ENCODE measurements at regions not wholly inside any gene's neighbourhood (a gene's known extent, or its start where the extent isn't known, plus 50 kb on each side); places are given as distances from the start of the nearest gene placed in this dataset.

- ATAC-seq, result no peak
- Histone ChIP-seq H3K36me3 (ENCODE audit: control insufficient read depth, insufficient read depth, low read length) (no peaks in the 10 kb centered on the region), H3K9me3 (ENCODE audit: control insufficient read depth, insufficient read depth, low read length) (no peaks in the 10 kb centered on the region), H3K27me3 (ENCODE audit: control insufficient read depth, insufficient read depth, low read length) (no peaks in the 10 kb centered on the region), H3K4me3 (ENCODE audit: low read length) (no peak overlapping the region), H3K27ac (ENCODE audit: low read length) (no peak overlapping the region), H3K4me1 (ENCODE audit: control insufficient read depth, insufficient read depth, low read length) (no peaks in the 10 kb centered on the region)
- Mint-ChIP-seq H3K9me3 (peaks cover 4 to 13% of the 10 kb centered on the region in 2 donors), H3K36me3 (no peaks in the 10 kb centered on the region), H3K27me3 (ENCODE audit: low read depth in 2 of 2) (no peaks in the 10 kb centered on the region), H3K27ac (no peak overlapping the region), H3K4me1 (no peaks in the 10 kb centered on the region), H3K4me3 (no peak overlapping the region)
- no peak for DNase-seq
- TF ChIP-seq CTCF (IDR thresholded peaks at IDR 0.05), result no peak
- intact Hi-C loops (cut with micrococcal nuclease), result no loop called here
Observed at GRCh38 chr4:23382879-23383278, 507.0 kb downstream of the PPARGC1A start.

GRCh38 chr4:23374259-23374658 is 515.6 kb downstream of the PPARGC1A start:
- DNase-seq (no peak), ATAC-seq (no peak)
- H3K9me3 ChIP-seq (ENCODE audit: control insufficient read depth, insufficient read depth, low read length), result peaks cover 6% of the 10 kb centered on the region
- intact Hi-C loops (cut with micrococcal nuclease), result no loop called here
- Mint-ChIP-seq H3K4me3 (no peak overlapping the region), H3K27me3 (ENCODE audit: low read depth in 2 of 2) (no peaks in the 10 kb centered on the region), H3K36me3 (no peaks in the 10 kb centered on the region), H3K9me3 (peaks cover 7 to 8% of the 10 kb centered on the region in 2 donors), H3K4me1 (no peaks in the 10 kb centered on the region), H3K27ac (no peak overlapping the region)
- no peak for TF ChIP-seq CTCF (IDR thresholded peaks at IDR 0.05)
- no peak overlapping the region for H3K27ac ChIP-seq (ENCODE audit: low read length)
- H3K36me3 ChIP-seq (ENCODE audit: control insufficient read depth, insufficient read depth, low read length), result no peaks in the 10 kb centered on the region
- H3K27me3 ChIP-seq (ENCODE audit: control insufficient read depth, insufficient read depth, low read length), result no peaks in the 10 kb centered on the region
- H3K4me3 ChIP-seq (ENCODE audit: low read length), result no peak overlapping the region
- 77% methylated on average over 4 of the region's 4 CpGs for WGBS (ENCODE audit: insufficient coverage)
- H3K4me1 ChIP-seq (ENCODE audit: control insufficient read depth, insufficient read depth, low read length), result no peaks in the 10 kb centered on the region

GRCh38 chr4:23373261-23373660 is 516.6 kb downstream of the PPARGC1A start:
- Histone ChIP-seq H3K36me3 (ENCODE audit: control insufficient read depth, insufficient read depth, low read length) (no peaks in the 10 kb centered on the region), H3K4me1 (ENCODE audit: control insufficient read depth, insufficient read depth, low read length) (no peaks in the 10 kb centered on the region), H3K27me3 (ENCODE audit: control insufficient read depth, insufficient read depth, low read length) (no peaks in the 10 kb centered on the region), H3K9me3 (ENCODE audit: control insufficient read depth, insufficient read depth, low read length) (peaks cover 6% of the 10 kb centered on the region), H3K27ac (ENCODE audit: low read length) (no peak overlapping the region), H3K4me3 (ENCODE audit: low read length) (no peak overlapping the region)
- H3K27me3 Mint-ChIP-seq (ENCODE audit: low read depth in 2 of 2), result no peaks in the 10 kb centered on the region
- no peaks in the 10 kb centered on the region for H3K4me1 Mint-ChIP-seq
- no peak overlapping the region for H3K4me3 Mint-ChIP-seq
- DNase-seq (no peak), ATAC-seq (no peak)
- H3K9me3 Mint-ChIP-seq, result peaks cover 10% of the 10 kb centered on the region in 2 donors
- 45% methylated on average over 2 of the region's 2 CpGs for WGBS (ENCODE audit: insufficient coverage)
- no peak for TF ChIP-seq CTCF (IDR thresholded peaks at IDR 0.05)
- no peak overlapping the region for H3K27ac Mint-ChIP-seq
- no peaks in the 10 kb centered on the region for H3K36me3 Mint-ChIP-seq
- intact Hi-C loops (cut with micrococcal nuclease), result no loop called here

GRCh38 chr4:23371533-23371932 is 518.3 kb downstream of the PPARGC1A start:
- Mint-ChIP-seq H3K9me3 (peaks cover 8 to 10% of the 10 kb centered on the region in 2 donors), H3K27ac (no peak overlapping the region), H3K4me1 (no peaks in the 10 kb centered on the region), H3K36me3 (no peaks in the 10 kb centered on the region), H3K4me3 (no peak overlapping the region), H3K27me3 (ENCODE audit: low read depth in 2 of 2) (no peaks in the 10 kb centered on the region)
- no peak overlapping the region for H3K27ac ChIP-seq (ENCODE audit: low read length)
- 81% methylated on average over 5 of the region's 5 CpGs for WGBS (ENCODE audit: insufficient coverage)
- no peak for TF ChIP-seq CTCF (IDR thresholded peaks at IDR 0.05)
- ATAC-seq, result no peak
- no peaks in the 10 kb centered on the region for H3K4me1 ChIP-seq (ENCODE audit: control insufficient read depth, insufficient read depth, low read length)
- DNase-seq, result no peak
- H3K36me3 ChIP-seq (ENCODE audit: control insufficient read depth, insufficient read depth, low read length), result no peaks in the 10 kb centered on the region
- H3K27me3 ChIP-seq (ENCODE audit: control insufficient read depth, insufficient read depth, low read length), result no peaks in the 10 kb centered on the region
- intact Hi-C loops (cut with micrococcal nuclease), result no loop called here
- H3K4me3 ChIP-seq (ENCODE audit: low read length), result no peak overlapping the region
- peaks cover 6% of the 10 kb centered on the region for H3K9me3 ChIP-seq (ENCODE audit: control insufficient read depth, insufficient read depth, low read length)

Measured in natural killer cell (primary cell).